IPS DF 4.7 (cell line): ENCODE measurements at regions not wholly inside any gene's neighbourhood (a gene's known extent, or its start where the extent isn't known, plus 50 kb on each side); places are given as distances from the start of the nearest gene placed in this dataset.
A peak's percentile ranks its signal among the peaks of the same experiment; 100 is the strongest.
"Not testable (repeated sequence)": the region's sequence is repeated elsewhere in the genome, so short reads cannot be mapped to it uniquely, and the experiment has no call there.

Source experiments
- DNase-seq: peaks from one replicate; pipeline ENCODE4 v3.0.0-alpha.2; 2013; ENCODE audit warnings: low spot score; ENCODE audit errors: extremely low read depth

GRCh38 chr18:70848329-70848728 is 559.5 kb downstream of the SOCS6 start:
- no peak for DNase-seq

GRCh38 chr18:70840649-70841048 is 551.8 kb downstream of the SOCS6 start:
- no peak for DNase-seq

- no peak for DNase-seq
These were observed 538.8 kb downstream of the SOCS6 start for GRCh38 chr18:70827632-70828031.

- DNase-seq = no peak
These were observed 537.7 kb downstream of the SOCS6 start for GRCh38 chr18:70826571-70826970.

GRCh38 chr18:70822691-70823090 is 533.8 kb downstream of the SOCS6 start:
- DNase-seq = no peak

GRCh38 chr18:70822117-70822516 is 533.3 kb downstream of the SOCS6 start:
- no peak for DNase-seq

GRCh38 chr18:70808481-70809056 is 519.7 kb downstream of the SOCS6 start:
- DNase-seq = no peak

- peak; percentile 28 for DNase-seq
These were observed 493.1 kb downstream of the SOCS6 start for GRCh38 chr18:70781860-70782453.

GRCh38 chr18:70766254-70766653 is 477.4 kb downstream of the SOCS6 start:
- not testable (repeated sequence) for DNase-seq

- no peak for DNase-seq
These were observed 474.0 kb downstream of the SOCS6 start for GRCh38 chr18:70762812-70763211.

- no peak for DNase-seq
These were observed 469.9 kb downstream of the SOCS6 start for GRCh38 chr18:70758780-70759179.

GRCh38 chr18:70754486-70754885 is 465.6 kb downstream of the SOCS6 start:
- no peak for DNase-seq

GRCh38 chr18:70732916-70733315 is 444.1 kb downstream of the SOCS6 start:
- DNase-seq = no peak

GRCh38 chr18:70732188-70732587 is 443.3 kb downstream of the SOCS6 start:
- no peak for DNase-seq

- no peak for DNase-seq
These were observed 431.8 kb downstream of the SOCS6 start for GRCh38 chr18:70720607-70721006.

- no peak for DNase-seq
These were observed 420.9 kb downstream of the SOCS6 start for GRCh38 chr18:70709720-70710119.

GRCh38 chr18:70709144-70709543 is 420.3 kb downstream of the SOCS6 start:
- DNase-seq = no peak

- no peak for DNase-seq
These were observed 417.1 kb downstream of the SOCS6 start for GRCh38 chr18:70705831-70706416.

- DNase-seq = no peak
These were observed 411.7 kb downstream of the SOCS6 start for GRCh38 chr18:70700496-70700895.

GRCh38 chr18:70698574-70698973 is 409.7 kb downstream of the SOCS6 start:
- DNase-seq = no peak

GRCh38 chr18:70693246-70693645 is 404.4 kb downstream of the SOCS6 start:
- DNase-seq = no peak

- DNase-seq = not testable (repeated sequence)
These were observed 400.9 kb downstream of the SOCS6 start for GRCh38 chr18:70689765-70690164.

- DNase-seq = no peak
These were observed 399.4 kb downstream of the SOCS6 start for GRCh38 chr18:70688286-70688685.
